ENCODE measurements at regions not wholly inside any gene's neighbourhood (a gene's known extent, or its start where the extent isn't known, plus 50 kb on each side); places are given as distances from the start of the nearest gene placed in this dataset.

- no peak for TF ChIP-seq CTCF (IDR thresholded peaks at IDR 0.05 in 2 of 3, conservative IDR thresholded peaks at IDR 0.05 in 1 of 3; ENCODE audit: control insufficient read depth in 2 of 3, extremely low read depth in 1 of 3, insufficient read depth in 1 of 3, low read depth in 3 of 3, low read length in 3 of 3)
- no peak for TF ChIP-seq ATF3 (IDR thresholded peaks at IDR 0.05; ENCODE audit: borderline replicate concordance, extremely low read depth, low read depth, low read length)
- TF ChIP-seq JUNB (IDR thresholded peaks at IDR 0.05) = no peak
- no peak for TF ChIP-seq MYC (IDR thresholded peaks at IDR 0.05; ENCODE audit: insufficient read depth, insufficient read length, insufficient replicate concordance, low read length, severe bottlenecking)
- TF ChIP-seq E2F8 (IDR thresholded peaks at IDR 0.05; ENCODE audit: low read depth, partially characterized antibody) = no peak
- no peak for TF ChIP-seq SUZ12 (IDR thresholded peaks at IDR 0.05; ENCODE audit: unreplicated experiment)
- no peak for TF ChIP-seq EZH2 (IDR thresholded peaks at IDR 0.05; ENCODE audit: borderline replicate concordance, control insufficient read depth, low read depth, low read length)
Observed at GRCh38 chr3:76657909-76658308, 382.0 kb upstream of the ROBO2 start.
